Smooth muscle cell (in vitro differentiated cells): ENCODE measurements at regions not wholly inside any gene's neighbourhood (a gene's known extent, or its start where the extent isn't known, plus 50 kb on each side); places are given as distances from the start of the nearest gene placed in this dataset.

Experiments
- DNase-seq: peaks from one replicate; lab custom pipeline; 2025; ENCODE audit not compliant: unreplicated experiment; lab: John Stamatoyannopoulos, UW
- H2AFZ ChIP-seq: fragments of 200-600 bp; sonication (generic); 2 replicates; pipeline ENCODE4 v1.6.0; 2016; ENCODE audit warnings: antibody characterized with exemption, low read depth, mild to moderate bottlenecking
- H3F3A ChIP-seq: fragments of 200-600 bp; sonication (generic); 2 replicates; pipeline ENCODE4 v1.6.0; 2017; ENCODE audit warnings: antibody characterized with exemption, low read depth
- H3K27ac ChIP-seq: fragments of 200-600 bp; sonication (generic); 2 replicates; pipeline ENCODE4 v1.5.1; 2016; ENCODE audit warnings: low read depth, mild to moderate bottlenecking
- H3K27me3 ChIP-seq: fragments of 200-600 bp; sonication (generic); 2 replicates; pipeline ENCODE4 v1.6.1; 2016; ENCODE audit warnings: low read depth, mild to moderate bottlenecking
- H3K36me3 ChIP-seq: fragments of 200-600 bp; sonication (generic); 2 replicates; pipeline ENCODE4 v1.5.1; 2016; ENCODE audit warnings: low read depth
- H3K4me1 ChIP-seq: fragments of 200-600 bp; sonication (generic); 2 replicates; pipeline ENCODE4 v1.5.1; 2016; ENCODE audit warnings: low read depth
- H3K4me2 ChIP-seq: fragments of 200-600 bp; sonication (generic); 2 replicates; pipeline ENCODE4 v1.6.0; 2016; ENCODE audit warnings: mild to moderate bottlenecking
- H3K4me3 ChIP-seq: fragments of 200-600 bp; sonication (generic); 2 replicates; pipeline ENCODE4 v1.5.1; 2016; ENCODE audit warnings: mild to moderate bottlenecking
- H3K79me2 ChIP-seq: fragments of 200-600 bp; sonication (generic); 2 replicates; pipeline ENCODE4 v1.6.0; 2016; ENCODE audit warnings: low read depth, mild to moderate bottlenecking
- H3K9ac ChIP-seq: fragments of 200-600 bp; sonication (generic); 2 replicates; pipeline ENCODE4 v1.6.0; 2016; ENCODE audit warnings: low read depth
- H3K9me3 ChIP-seq: fragments of 200-600 bp; sonication (generic); replicated peaks from 2 replicates; pipeline ENCODE4 v1.5.1; 2016; ENCODE audit warnings: low read depth
- H4K20me1 ChIP-seq: fragments of 200-600 bp; sonication (generic); 2 replicates; pipeline ENCODE4 v1.6.0; 2016; ENCODE audit warnings: low read depth
- CTCF ChIP-seq: fragments of 200-600 bp; sonication (generic); IDR thresholded peaks from 2 replicates; pipeline ENCODE4 v1.5.1; 2017; ENCODE audit warnings: borderline replicate concordance, mild to moderate bottlenecking, antibody characterized with exemption; ENCODE audit not compliant: insufficient read depth, poor library complexity, severe bottlenecking
- WGBS: methylation state at CpG from one replicate; pipeline ENCODE4 v1.1.7; 2016; ENCODE audit warnings: low lambda C conversion rate; 5-methylcytosine and 5-hydroxymethylcytosine counted together

- H4K20me1 ChIP-seq, result no peaks in the 10 kb centered on the region
- no peaks in the 10 kb centered on the region for H3K36me3 ChIP-seq
- WGBS, result 54% methylated on average over 1 of the region's 1 CpG
- no peaks in the 10 kb centered on the region for H3K4me1 ChIP-seq
- H3K4me3 ChIP-seq, result no peak overlapping the region
- H3K27ac ChIP-seq, result no peak overlapping the region
- H3K27me3 ChIP-seq, result no peaks in the 10 kb centered on the region
- H3K4me2 ChIP-seq, result no peak overlapping the region
- H3K9ac ChIP-seq, result no peak overlapping the region
- no peaks in the 10 kb centered on the region for H3F3A ChIP-seq
- no peaks in the 10 kb centered on the region for H3K79me2 ChIP-seq
- H2AFZ ChIP-seq, result no peak overlapping the region
- TF ChIP-seq CTCF, result no peak
- no peaks in the 10 kb centered on the region for H3K9me3 ChIP-seq
- no peak for DNase-seq
Observed at GRCh38 chr16:17029602-17030350, 441.0 kb downstream of the XYLT1 start.

GRCh38 chr16:17031484-17032268, 439.1 kb downstream of the XYLT1 start:
- Histone ChIP-seq H3K4me2 (no peak overlapping the region), H3K4me3 (no peak overlapping the region), H2AFZ (no peak overlapping the region), H3K9me3 (no peaks in the 10 kb centered on the region), H4K20me1 (no peaks in the 10 kb centered on the region), H3K27me3 (no peaks in the 10 kb centered on the region), H3F3A (no peaks in the 10 kb centered on the region), H3K4me1 (no peaks in the 10 kb centered on the region), H3K27ac (no peak overlapping the region), H3K36me3 (no peaks in the 10 kb centered on the region), H3K79me2 (no peaks in the 10 kb centered on the region), H3K9ac (no peak overlapping the region)
- DNase-seq, result no peak
- 93% methylated on average over 1 of the region's 1 CpG for WGBS
- TF ChIP-seq CTCF, result no peak

DNA sequence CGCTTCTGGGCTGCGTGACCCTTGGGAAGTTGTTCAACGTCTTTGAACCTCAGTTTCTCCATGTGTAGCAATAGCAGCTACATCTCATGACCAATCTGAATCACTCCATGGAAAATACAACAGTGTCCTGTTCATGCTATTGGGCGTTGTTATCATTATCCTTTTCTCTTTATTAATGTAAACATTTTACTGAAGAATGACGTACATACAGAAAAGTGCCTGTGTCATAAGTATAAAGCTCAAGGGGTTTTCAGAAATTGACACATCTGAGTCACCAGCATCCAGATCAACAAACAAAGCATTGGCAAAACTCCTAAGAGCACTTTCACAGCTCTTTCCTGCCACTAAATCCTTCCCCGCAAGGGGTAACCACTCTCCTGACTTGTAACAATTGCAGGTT, 438.4 kb downstream of the XYLT1 start:
- WGBS, result 84% methylated on average over 6 of the region's 6 CpGs
- H3K27me3 ChIP-seq, result no peaks in the 10 kb centered on the region

More for the DNA sequence above, 438.4 kb downstream of the XYLT1 start:
- no peak for DNase-seq
- no peaks in the 10 kb centered on the region for H3K9me3 ChIP-seq
- no peak overlapping the region for H3K4me3 ChIP-seq
- H2AFZ ChIP-seq, result no peak overlapping the region
- H3K27ac ChIP-seq, result no peak overlapping the region
- TF ChIP-seq CTCF, result no peak
- H4K20me1 ChIP-seq, result no peaks in the 10 kb centered on the region
- no peaks in the 10 kb centered on the region for H3F3A ChIP-seq
- no peak overlapping the region for H3K9ac ChIP-seq
- no peaks in the 10 kb centered on the region for H3K36me3 ChIP-seq
- no peaks in the 10 kb centered on the region for H3K4me1 ChIP-seq
- no peak overlapping the region for H3K4me2 ChIP-seq
- H3K79me2 ChIP-seq, result no peaks in the 10 kb centered on the region
